22Rv1 (cell line): ENCODE measurements at regions not wholly inside any gene's neighbourhood (a gene's known extent, or its start where the extent isn't known, plus 50 kb on each side); places are given as distances from the start of the nearest gene placed in this dataset.

ENCODE experiments used
- CTCF ChIP-seq: fragments of 450-650 bp; IDR thresholded peaks from 2 replicates; pipeline ENCODE4 v1.5.1; 2017; ENCODE audit warnings: mild to moderate bottlenecking
- ZFX ChIP-seq: fragments of 450-650 bp; IDR thresholded peaks from 2 replicates; pipeline ENCODE4 v1.6.1; 2017; ENCODE audit warnings: antibody characterized with exemption, borderline replicate concordance

DNA sequence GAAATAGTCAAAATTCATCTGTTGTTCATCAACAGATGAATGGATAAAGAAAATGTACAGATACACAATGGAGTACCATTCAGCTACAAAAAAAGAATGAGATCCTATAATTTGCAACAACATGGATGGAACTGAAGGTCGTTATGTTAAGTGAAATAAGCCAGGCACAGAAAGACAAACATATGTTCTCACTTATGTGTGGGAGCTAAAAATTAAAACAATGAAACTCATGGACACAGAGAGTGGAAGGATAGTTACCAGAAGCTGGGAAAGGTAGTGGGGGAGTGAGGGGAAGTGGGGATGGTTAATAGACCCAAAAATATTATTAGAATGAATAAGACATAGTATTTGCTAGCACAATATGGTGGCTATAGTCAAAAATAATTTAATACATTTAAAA lies 70.0 kb upstream of the KCNMA1 start:
- TF ChIP-seq CTCF, result no peak
- TF ChIP-seq ZFX, result no peak
